Activated naive CD8-positive, alpha-beta T cell (primary cell): ENCODE measurements at regions not wholly inside any gene's neighbourhood (a gene's known extent, or its start where the extent isn't known, plus 50 kb on each side); places are given as distances from the start of the nearest gene placed in this dataset.

Experiments
- H3K27ac Mint-ChIP-seq: one replicate; pipeline ENCODE4 v1.8.0; 2021; ENCODE audit warnings: mixed read lengths
- H3K27me3 Mint-ChIP-seq: one replicate; pipeline ENCODE4 v1.8.0; 2021; ENCODE audit warnings: mixed read lengths
- H3K36me3 Mint-ChIP-seq: one replicate; pipeline ENCODE4 v1.8.0; 2021; ENCODE audit warnings: mixed read lengths
- H3K4me1 Mint-ChIP-seq: one replicate; pipeline ENCODE4 v1.8.0; 2021; ENCODE audit warnings: low read depth, mixed read lengths
- H3K4me3 Mint-ChIP-seq: one replicate; pipeline ENCODE4 v1.8.0; 2021; ENCODE audit warnings: mild to moderate bottlenecking, mixed read lengths
- H3K9me3 Mint-ChIP-seq: one replicate; pipeline ENCODE4 v1.8.0; 2021; ENCODE audit warnings: low read depth, mixed read lengths

- H3K9me3 Mint-ChIP-seq = no peaks in the 10 kb centered on the region
These were observed 87.4 kb upstream of the CLDN14 start for GRCh38 chr21:36567216-36567885.

GRCh38 chr21:36569511-36569910, 89.6 kb upstream of the CLDN14 start:
- Mint-ChIP-seq H3K4me3 (no peak overlapping the region), H3K27ac (no peak overlapping the region), H3K4me1 (no peaks in the 10 kb centered on the region), H3K27me3 (peaks cover 8% of the 10 kb centered on the region), H3K36me3 (no peaks in the 10 kb centered on the region), H3K9me3 (no peaks in the 10 kb centered on the region)

More at GRCh38 chr21:36567216-36567885, 87.4 kb upstream of the CLDN14 start:
- Mint-ChIP-seq H3K36me3 (no peaks in the 10 kb centered on the region), H3K27ac (no peak overlapping the region), H3K4me1 (no peaks in the 10 kb centered on the region), H3K27me3 (peaks cover 8% of the 10 kb centered on the region), H3K4me3 (no peak overlapping the region)

- Mint-ChIP-seq H3K9me3 (no peaks in the 10 kb centered on the region), H3K27ac (no peak overlapping the region), H3K27me3 (peaks cover 8% of the 10 kb centered on the region), H3K4me1 (no peaks in the 10 kb centered on the region), H3K36me3 (no peaks in the 10 kb centered on the region), H3K4me3 (no peak overlapping the region)
These were observed 91.6 kb upstream of the CLDN14 start for GRCh38 chr21:36571556-36571955.

DNA sequence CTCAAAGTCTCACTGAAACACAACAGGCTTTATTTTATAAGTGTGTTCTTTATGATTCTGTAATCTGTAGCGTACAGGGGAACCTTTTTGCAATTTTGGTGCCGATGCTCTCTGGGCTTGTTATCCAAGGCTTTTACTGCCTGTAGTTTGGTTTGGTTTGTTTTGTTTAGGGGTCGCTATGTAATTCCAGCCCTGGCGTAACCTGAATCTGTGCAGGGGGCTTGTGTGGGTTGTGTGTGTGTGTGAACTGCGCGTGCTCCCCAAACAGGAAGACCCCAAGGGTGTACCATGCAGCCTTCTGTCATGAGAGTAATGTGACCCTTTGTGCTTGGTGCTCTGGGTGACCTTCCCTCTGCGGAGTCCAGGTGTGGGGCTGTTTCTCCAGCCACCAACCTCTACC, 92.1 kb upstream of the CLDN14 start:
- Mint-ChIP-seq H3K4me3 (no peak overlapping the region), H3K4me1 (no peaks in the 10 kb centered on the region), H3K27me3 (peaks cover 8% of the 10 kb centered on the region), H3K27ac (no peak overlapping the region), H3K36me3 (no peaks in the 10 kb centered on the region), H3K9me3 (no peaks in the 10 kb centered on the region)

- peaks cover 2% of the 10 kb centered on the region for H3K4me1 Mint-ChIP-seq
These were observed 95.4 kb upstream of the CLDN14 start for GRCh38 chr21:36575306-36575705.

DNA sequence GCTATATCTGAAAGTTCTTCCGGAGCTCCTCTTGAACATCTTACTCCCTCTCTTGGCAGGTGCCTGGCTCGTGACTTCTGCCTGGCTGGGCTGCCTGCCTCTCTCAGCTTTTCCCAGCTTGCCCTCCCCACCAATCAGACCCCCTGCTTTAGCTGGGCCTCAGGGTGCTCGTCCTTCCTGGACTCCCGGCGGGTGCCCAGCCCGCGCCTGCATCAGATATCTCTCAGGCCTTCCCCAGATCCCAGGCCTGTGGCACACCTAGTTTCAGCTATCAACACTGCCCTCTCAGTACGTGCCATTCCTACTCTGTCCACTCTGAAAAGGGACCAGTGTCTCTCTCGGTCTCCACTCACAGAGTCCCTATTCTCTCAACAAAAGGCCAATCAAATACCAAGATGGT, 96.5 kb upstream of the CLDN14 start:
- Mint-ChIP-seq H3K4me3 (no peak overlapping the region), H3K27me3 (no peaks in the 10 kb centered on the region), H3K4me1 (peaks cover 2% of the 10 kb centered on the region), H3K9me3 (no peaks in the 10 kb centered on the region), H3K27ac (no peak overlapping the region), H3K36me3 (no peaks in the 10 kb centered on the region)

More at GRCh38 chr21:36575306-36575705, 95.4 kb upstream of the CLDN14 start:
- H3K4me3 Mint-ChIP-seq = no peak overlapping the region
- no peaks in the 10 kb centered on the region for H3K9me3 Mint-ChIP-seq
- no peak overlapping the region for H3K27ac Mint-ChIP-seq
- H3K36me3 Mint-ChIP-seq = no peaks in the 10 kb centered on the region
- no peaks in the 10 kb centered on the region for H3K27me3 Mint-ChIP-seq

GRCh38 chr21:36579898-36580297, 100.0 kb upstream of the CLDN14 start:
- Mint-ChIP-seq H3K4me1 (peaks cover 4% of the 10 kb centered on the region), H3K9me3 (no peaks in the 10 kb centered on the region), H3K27me3 (no peaks in the 10 kb centered on the region), H3K27ac (no peak overlapping the region), H3K4me3 (no peak overlapping the region), H3K36me3 (no peaks in the 10 kb centered on the region)

DNA sequence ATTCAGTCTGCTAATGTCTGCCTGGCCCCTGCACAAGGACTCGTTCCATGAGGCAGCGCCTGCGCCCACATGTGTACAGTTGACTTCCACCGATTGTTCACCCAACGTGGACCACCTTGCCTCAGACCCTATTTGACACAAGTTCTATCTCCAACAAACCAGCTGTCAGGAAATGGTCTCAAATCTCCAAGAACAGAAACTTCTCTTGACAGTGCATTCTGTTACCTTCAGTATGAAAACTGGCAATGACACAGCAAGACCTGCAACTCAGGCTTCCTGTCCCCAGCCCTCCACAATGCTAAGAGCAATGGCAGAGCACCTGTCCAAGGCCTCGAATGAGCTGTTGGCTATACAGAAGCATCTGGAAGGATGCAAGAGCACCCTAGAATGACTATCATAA, 102.3 kb upstream of the CLDN14 start:
- Mint-ChIP-seq H3K27ac (no peak overlapping the region), H3K4me3 (no peak overlapping the region), H3K27me3 (no peaks in the 10 kb centered on the region), H3K4me1 (peaks cover 6% of the 10 kb centered on the region), H3K9me3 (no peaks in the 10 kb centered on the region), H3K36me3 (no peaks in the 10 kb centered on the region)

- Mint-ChIP-seq H3K4me3 (no peak overlapping the region), H3K27me3 (no peaks in the 10 kb centered on the region), H3K9me3 (no peaks in the 10 kb centered on the region), H3K36me3 (no peaks in the 10 kb centered on the region), H3K4me1 (peaks cover 6% of the 10 kb centered on the region), H3K27ac (no peak overlapping the region)
These were observed 103.7 kb upstream of the CLDN14 start for GRCh38 chr21:36583591-36583990.

- Mint-ChIP-seq H3K4me3 (no peak overlapping the region), H3K4me1 (peaks cover 6% of the 10 kb centered on the region), H3K36me3 (no peaks in the 10 kb centered on the region), H3K27me3 (no peaks in the 10 kb centered on the region), H3K9me3 (no peaks in the 10 kb centered on the region), H3K27ac (no peak overlapping the region)
These were observed 105.3 kb upstream of the CLDN14 start for GRCh38 chr21:36584980-36585940.

- no peaks in the 10 kb centered on the region for H3K27me3 Mint-ChIP-seq
- H3K4me3 Mint-ChIP-seq = no peak overlapping the region
- no peak overlapping the region for H3K27ac Mint-ChIP-seq
- H3K9me3 Mint-ChIP-seq = no peaks in the 10 kb centered on the region
- H3K36me3 Mint-ChIP-seq = no peaks in the 10 kb centered on the region
- H3K4me1 Mint-ChIP-seq = peaks cover 6% of the 10 kb centered on the region
These were observed 107.5 kb upstream of the CLDN14 start for GRCh38 chr21:36587388-36587787.

GRCh38 chr21:36589352-36589971, 109.5 kb upstream of the SIM2 start:
- Mint-ChIP-seq H3K36me3 (no peaks in the 10 kb centered on the region), H3K27ac (no peak overlapping the region), H3K9me3 (no peaks in the 10 kb centered on the region), H3K27me3 (no peaks in the 10 kb centered on the region), H3K4me3 (no peak overlapping the region), H3K4me1 (peaks cover 6% of the 10 kb centered on the region)

DNA sequence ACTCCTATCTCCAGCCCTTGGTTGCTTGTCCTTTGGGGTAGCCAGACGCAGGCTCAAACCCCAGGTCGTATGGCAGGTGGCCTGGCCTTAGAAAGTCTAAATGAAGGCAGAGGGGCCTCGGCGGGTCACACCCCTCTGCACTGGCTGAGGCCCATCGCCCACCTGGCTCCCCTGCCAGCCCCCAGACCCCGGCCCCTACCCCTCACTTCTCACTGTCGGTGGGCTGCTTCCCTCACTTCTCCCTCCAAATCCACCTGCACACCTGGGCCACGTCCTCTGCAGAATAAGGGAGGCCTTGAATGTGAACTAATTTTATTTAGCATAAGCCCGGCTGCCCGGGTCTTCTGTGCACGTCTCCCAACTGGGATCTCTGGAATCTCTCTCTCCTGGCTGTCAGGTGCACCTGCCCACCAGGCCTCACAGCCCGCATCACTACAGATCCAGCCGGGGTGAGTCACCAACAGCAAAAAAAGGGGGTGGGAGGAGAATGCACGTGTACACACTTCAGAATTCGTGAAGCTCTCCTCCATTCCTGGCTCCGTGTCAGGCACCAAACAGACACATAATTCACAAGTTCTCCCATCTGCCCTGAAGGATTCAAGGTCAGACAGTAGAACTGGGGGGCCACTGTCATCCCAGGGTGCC, 107.5 kb upstream of the SIM2 start:
- Mint-ChIP-seq H3K4me1 (no peaks in the 10 kb centered on the region), H3K9me3 (no peaks in the 10 kb centered on the region), H3K27ac (no peak overlapping the region), H3K4me3 (no peak overlapping the region), H3K36me3 (no peaks in the 10 kb centered on the region), H3K27me3 (peaks cover 4% of the 10 kb centered on the region)

DNA sequence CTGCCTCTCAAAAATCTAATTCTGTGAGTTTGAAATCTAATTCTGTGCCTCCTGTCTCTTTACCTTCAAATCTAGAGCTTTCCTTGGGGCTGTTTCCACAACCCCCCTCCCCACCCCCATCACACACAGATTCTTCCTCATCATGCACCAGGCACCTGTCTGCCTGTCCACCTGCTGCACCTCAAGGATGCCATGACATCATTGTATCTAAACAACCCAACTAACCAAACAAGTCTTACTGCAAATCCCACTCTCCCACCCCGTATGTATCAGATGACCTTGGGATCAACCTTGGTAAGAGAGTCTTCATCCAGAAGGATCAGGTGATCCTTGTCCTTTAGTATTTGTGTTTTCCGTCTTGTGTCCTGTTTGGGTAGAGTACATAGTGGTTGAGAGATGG, 102.7 kb upstream of the SIM2 start:
- no peak overlapping the region for H3K4me3 Mint-ChIP-seq
- H3K27ac Mint-ChIP-seq = no peak overlapping the region
- no peaks in the 10 kb centered on the region for H3K36me3 Mint-ChIP-seq
- H3K4me1 Mint-ChIP-seq = no peaks in the 10 kb centered on the region
- H3K9me3 Mint-ChIP-seq = no peaks in the 10 kb centered on the region
- peaks cover 4% of the 10 kb centered on the region for H3K27me3 Mint-ChIP-seq

GRCh38 chr21:36601362-36601761, 97.6 kb upstream of the SIM2 start:
- H3K27me3 Mint-ChIP-seq = no peaks in the 10 kb centered on the region
- no peak overlapping the region for H3K27ac Mint-ChIP-seq
- no peak overlapping the region for H3K4me3 Mint-ChIP-seq
- peaks cover 20% of the 10 kb centered on the region for H3K4me1 Mint-ChIP-seq
- H3K9me3 Mint-ChIP-seq = no peaks in the 10 kb centered on the region
- H3K36me3 Mint-ChIP-seq = no peaks in the 10 kb centered on the region
